H1 (cell line): ENCODE measurements at regions not wholly inside any gene's neighbourhood (a gene's known extent, or its start where the extent isn't known, plus 50 kb on each side); places are given as distances from the start of the nearest gene placed in this dataset.

ENCODE experiments used
- ASH2L ChIP-seq: fragments of 200-600, 300-600 bp; sonication (generic); IDR thresholded peaks from one replicate; pipeline ENCODE4 v1.7.1; 2017; ENCODE audit warnings: low read length
- CEBPB ChIP-seq: IDR thresholded peaks from 2 replicates; pipeline ENCODE4 v1.6.1; 2012; ENCODE audit warnings: low read depth, low read length
- CREB1 ChIP-seq: IDR thresholded peaks from 2 replicates; pipeline ENCODE4 v1.6.1; 2012; ENCODE audit warnings: inconsistent platforms
- GABPA ChIP-seq: IDR thresholded peaks from 2 replicates; pipeline ENCODE4 v1.6.1; 2011; ENCODE audit warnings: mild to moderate bottlenecking, low read length, moderate library complexity, borderline replicate concordance; ENCODE audit not compliant: insufficient read depth
- KDM4A ChIP-seq: IDR thresholded peaks from one replicate; pipeline ENCODE4 v1.7.1; 2012; ENCODE audit warnings: low read depth, mild to moderate bottlenecking, moderate library complexity, low read length, inconsistent platforms; ENCODE audit not compliant: severe bottlenecking
- TF ChIP-seq, protein P1 (sequence below): fragments of 300-600 bp; sonication (generic); IDR thresholded peaks from 2 replicates; pipeline ENCODE4 v1.7.1; 2012; ENCODE audit warnings: low read length, moderate library complexity, mild to moderate bottlenecking, inconsistent platforms; ENCODE audit not compliant: insufficient replicate concordance

- TF ChIP-seq, protein P1, sequence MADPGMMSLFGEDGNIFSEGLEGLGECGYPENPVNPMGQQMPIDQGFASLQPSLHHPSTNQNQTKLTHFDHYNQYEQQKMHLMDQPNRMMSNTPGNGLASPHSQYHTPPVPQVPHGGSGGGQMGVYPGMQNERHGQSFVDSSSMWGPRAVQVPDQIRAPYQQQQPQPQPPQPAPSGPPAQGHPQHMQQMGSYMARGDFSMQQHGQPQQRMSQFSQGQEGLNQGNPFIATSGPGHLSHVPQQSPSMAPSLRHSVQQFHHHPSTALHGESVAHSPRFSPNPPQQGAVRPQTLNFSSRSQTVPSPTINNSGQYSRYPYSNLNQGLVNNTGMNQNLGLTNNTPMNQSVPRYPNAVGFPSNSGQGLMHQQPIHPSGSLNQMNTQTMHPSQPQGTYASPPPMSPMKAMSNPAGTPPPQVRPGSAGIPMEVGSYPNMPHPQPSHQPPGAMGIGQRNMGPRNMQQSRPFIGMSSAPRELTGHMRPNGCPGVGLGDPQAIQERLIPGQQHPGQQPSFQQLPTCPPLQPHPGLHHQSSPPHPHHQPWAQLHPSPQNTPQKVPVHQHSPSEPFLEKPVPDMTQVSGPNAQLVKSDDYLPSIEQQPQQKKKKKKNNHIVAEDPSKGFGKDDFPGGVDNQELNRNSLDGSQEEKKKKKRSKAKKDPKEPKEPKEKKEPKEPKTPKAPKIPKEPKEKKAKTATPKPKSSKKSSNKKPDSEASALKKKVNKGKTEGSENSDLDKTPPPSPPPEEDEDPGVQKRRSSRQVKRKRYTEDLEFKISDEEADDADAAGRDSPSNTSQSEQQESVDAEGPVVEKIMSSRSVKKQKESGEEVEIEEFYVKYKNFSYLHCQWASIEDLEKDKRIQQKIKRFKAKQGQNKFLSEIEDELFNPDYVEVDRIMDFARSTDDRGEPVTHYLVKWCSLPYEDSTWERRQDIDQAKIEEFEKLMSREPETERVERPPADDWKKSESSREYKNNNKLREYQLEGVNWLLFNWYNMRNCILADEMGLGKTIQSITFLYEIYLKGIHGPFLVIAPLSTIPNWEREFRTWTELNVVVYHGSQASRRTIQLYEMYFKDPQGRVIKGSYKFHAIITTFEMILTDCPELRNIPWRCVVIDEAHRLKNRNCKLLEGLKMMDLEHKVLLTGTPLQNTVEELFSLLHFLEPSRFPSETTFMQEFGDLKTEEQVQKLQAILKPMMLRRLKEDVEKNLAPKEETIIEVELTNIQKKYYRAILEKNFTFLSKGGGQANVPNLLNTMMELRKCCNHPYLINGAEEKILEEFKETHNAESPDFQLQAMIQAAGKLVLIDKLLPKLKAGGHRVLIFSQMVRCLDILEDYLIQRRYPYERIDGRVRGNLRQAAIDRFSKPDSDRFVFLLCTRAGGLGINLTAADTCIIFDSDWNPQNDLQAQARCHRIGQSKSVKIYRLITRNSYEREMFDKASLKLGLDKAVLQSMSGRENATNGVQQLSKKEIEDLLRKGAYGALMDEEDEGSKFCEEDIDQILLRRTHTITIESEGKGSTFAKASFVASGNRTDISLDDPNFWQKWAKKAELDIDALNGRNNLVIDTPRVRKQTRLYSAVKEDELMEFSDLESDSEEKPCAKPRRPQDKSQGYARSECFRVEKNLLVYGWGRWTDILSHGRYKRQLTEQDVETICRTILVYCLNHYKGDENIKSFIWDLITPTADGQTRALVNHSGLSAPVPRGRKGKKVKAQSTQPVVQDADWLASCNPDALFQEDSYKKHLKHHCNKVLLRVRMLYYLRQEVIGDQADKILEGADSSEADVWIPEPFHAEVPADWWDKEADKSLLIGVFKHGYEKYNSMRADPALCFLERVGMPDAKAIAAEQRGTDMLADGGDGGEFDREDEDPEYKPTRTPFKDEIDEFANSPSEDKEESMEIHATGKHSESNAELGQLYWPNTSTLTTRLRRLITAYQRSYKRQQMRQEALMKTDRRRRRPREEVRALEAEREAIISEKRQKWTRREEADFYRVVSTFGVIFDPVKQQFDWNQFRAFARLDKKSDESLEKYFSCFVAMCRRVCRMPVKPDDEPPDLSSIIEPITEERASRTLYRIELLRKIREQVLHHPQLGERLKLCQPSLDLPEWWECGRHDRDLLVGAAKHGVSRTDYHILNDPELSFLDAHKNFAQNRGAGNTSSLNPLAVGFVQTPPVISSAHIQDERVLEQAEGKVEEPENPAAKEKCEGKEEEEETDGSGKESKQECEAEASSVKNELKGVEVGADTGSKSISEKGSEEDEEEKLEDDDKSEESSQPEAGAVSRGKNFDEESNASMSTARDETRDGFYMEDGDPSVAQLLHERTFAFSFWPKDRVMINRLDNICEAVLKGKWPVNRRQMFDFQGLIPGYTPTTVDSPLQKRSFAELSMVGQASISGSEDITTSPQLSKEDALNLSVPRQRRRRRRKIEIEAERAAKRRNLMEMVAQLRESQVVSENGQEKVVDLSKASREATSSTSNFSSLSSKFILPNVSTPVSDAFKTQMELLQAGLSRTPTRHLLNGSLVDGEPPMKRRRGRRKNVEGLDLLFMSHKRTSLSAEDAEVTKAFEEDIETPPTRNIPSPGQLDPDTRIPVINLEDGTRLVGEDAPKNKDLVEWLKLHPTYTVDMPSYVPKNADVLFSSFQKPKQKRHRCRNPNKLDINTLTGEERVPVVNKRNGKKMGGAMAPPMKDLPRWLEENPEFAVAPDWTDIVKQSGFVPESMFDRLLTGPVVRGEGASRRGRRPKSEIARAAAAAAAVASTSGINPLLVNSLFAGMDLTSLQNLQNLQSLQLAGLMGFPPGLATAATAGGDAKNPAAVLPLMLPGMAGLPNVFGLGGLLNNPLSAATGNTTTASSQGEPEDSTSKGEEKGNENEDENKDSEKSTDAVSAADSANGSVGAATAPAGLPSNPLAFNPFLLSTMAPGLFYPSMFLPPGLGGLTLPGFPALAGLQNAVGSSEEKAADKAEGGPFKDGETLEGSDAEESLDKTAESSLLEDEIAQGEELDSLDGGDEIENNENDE = no peak
- TF ChIP-seq GABPA = no peak
- TF ChIP-seq KDM4A = no peak
- no peak for TF ChIP-seq CEBPB
- TF ChIP-seq ASH2L = no peak
- no peak for TF ChIP-seq CREB1
These were observed 92.7 kb upstream of the RPL34 start (continued) for GRCh38 chr4:108527723-108528122.
